RWPE1 (cell line): ENCODE measurements at regions not wholly inside any gene's neighbourhood (a gene's known extent, or its start where the extent isn't known, plus 50 kb on each side); places are given as distances from the start of the nearest gene placed in this dataset.

Experiments
- CTCF ChIA-PET: fragments of 350-600 bp; sonication (Branson Sonifier 250); formaldehyde crosslinking; extraction: SDS; loops from one replicate; lab custom pipeline; 2021; lab: Yijun Ruan, JAX
- POLR2A ChIA-PET: fragments of 400-600 bp; formaldehyde crosslinking; extraction: SDS; loops from one replicate; lab custom pipeline; 2020; ENCODE audit warnings: antibody characterized with exemption; ENCODE audit not compliant: low non-redundant PET; lab: Yijun Ruan, JAX
- DNase-seq: peaks from one replicate; pipeline ENCODE4 v3.0.0; 2012; ENCODE audit warnings: low spot score
- H3K27ac ChIP-seq: fragments of 450-650 bp; 2 replicates; pipeline ENCODE4 v1.5.1; 2017
- TF ChIP-seq, protein P1 (sequence below): fragments of 450-650 bp; conservative IDR thresholded peaks from 2 replicates; pipeline ENCODE4 v1.5.1; 2017; ENCODE audit warnings: low read depth, mild to moderate bottlenecking

DNA sequence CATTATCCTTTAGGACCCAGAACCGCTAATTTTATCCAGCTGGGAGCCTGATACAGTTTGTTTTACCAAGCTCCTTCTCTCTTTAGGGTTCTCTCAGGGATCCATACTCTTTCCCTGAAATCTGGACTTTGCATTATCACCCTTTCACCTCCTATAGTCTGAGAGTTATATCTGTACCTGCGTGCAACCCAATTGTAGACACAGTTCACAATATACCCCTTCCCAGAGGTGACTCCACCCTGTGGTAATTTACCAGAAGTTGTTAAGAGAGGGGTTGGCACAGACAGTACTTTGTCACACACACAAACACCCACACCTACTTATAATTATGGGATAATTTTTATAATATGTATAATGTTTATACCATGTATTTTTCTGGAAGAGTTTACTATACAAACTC is 275.8 kb upstream of the NR3C2 start:
- no peak for DNase-seq
- H3K27ac ChIP-seq, result no peak overlapping the region
- CTCF ChIA-PET, result no interaction called here
- POLR2A ChIA-PET, result no interaction called here
- TF ChIP-seq, protein P1, sequence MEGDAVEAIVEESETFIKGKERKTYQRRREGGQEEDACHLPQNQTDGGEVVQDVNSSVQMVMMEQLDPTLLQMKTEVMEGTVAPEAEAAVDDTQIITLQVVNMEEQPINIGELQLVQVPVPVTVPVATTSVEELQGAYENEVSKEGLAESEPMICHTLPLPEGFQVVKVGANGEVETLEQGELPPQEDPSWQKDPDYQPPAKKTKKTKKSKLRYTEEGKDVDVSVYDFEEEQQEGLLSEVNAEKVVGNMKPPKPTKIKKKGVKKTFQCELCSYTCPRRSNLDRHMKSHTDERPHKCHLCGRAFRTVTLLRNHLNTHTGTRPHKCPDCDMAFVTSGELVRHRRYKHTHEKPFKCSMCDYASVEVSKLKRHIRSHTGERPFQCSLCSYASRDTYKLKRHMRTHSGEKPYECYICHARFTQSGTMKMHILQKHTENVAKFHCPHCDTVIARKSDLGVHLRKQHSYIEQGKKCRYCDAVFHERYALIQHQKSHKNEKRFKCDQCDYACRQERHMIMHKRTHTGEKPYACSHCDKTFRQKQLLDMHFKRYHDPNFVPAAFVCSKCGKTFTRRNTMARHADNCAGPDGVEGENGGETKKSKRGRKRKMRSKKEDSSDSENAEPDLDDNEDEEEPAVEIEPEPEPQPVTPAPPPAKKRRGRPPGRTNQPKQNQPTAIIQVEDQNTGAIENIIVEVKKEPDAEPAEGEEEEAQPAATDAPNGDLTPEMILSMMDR, result no peak

- no peak for DNase-seq
- no peak overlapping the region for H3K27ac ChIP-seq
- POLR2A ChIA-PET, result no interaction called here
- CTCF ChIA-PET, result interaction anchor here (0.6 kb wide), 1 partner anchor 11 kb away, joined by 4 read pairs; no protein-coding TSS in a partner anchor
- TF ChIP-seq, protein P1, result no peak
These were observed 274.3 kb upstream of the NR3C2 start for GRCh38 chr4:148716431-148717052.

DNA sequence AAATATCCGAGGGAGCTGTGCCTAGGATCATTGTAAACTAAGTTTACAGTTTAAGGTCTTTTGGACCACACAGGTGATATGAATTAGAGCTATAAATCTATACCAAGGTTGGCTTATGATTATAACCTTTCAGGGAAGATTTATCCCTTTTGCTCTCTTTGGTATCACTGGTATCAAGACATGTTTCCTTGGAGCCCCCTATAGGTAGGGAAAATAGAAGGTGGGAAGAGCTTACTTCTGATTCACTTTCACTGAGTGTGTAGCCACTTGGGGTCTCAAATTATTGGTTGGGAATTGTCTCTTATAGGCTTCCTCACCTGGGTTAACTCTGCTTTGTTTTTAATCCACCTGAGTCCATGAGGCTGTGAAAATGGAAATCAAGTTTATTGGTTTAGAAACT is 262.1 kb upstream of the NR3C2 start:
- no peak overlapping the region for H3K27ac ChIP-seq
- TF ChIP-seq, protein P1, result no peak
- POLR2A ChIA-PET, result no interaction called here
- no peak for DNase-seq
- CTCF ChIA-PET, result interaction anchor here (0.5 kb wide), 1 partner anchor 161 kb away, joined by 3 read pairs; no protein-coding TSS in a partner anchor

- POLR2A ChIA-PET, result no interaction called here
- CTCF ChIA-PET, result interaction anchor here (0.5 kb wide), 1 partner anchor 734 kb away, joined by 3 read pairs; no protein-coding TSS in a partner anchor
- DNase-seq, result no peak
- no peak overlapping the region for H3K27ac ChIP-seq
- TF ChIP-seq, protein P1, result no peak
These were observed 252.5 kb upstream of the NR3C2 start for GRCh38 chr4:148694702-148695101.

- TF ChIP-seq, protein P1, result no peak
- CTCF ChIA-PET, result interaction anchor here (0.5 kb wide), 1 partner anchor 733 kb away, joined by 3 read pairs; no protein-coding TSS in a partner anchor
- no peak for DNase-seq
These were observed 251.9 kb upstream of the NR3C2 start for GRCh38 chr4:148693913-148694649.

GRCh38 chr4:148692242-148692641 is 250.0 kb upstream of the NR3C2 start:
- CTCF ChIA-PET, result no interaction called here
- POLR2A ChIA-PET, result no interaction called here

More at GRCh38 chr4:148693913-148694649, 251.9 kb upstream of the NR3C2 start:
- H3K27ac ChIP-seq, result no peak overlapping the region
- POLR2A ChIA-PET, result no interaction called here

More at GRCh38 chr4:148692242-148692641, 250.0 kb upstream of the NR3C2 start:
- DNase-seq, result no peak
- no peak overlapping the region for H3K27ac ChIP-seq
- TF ChIP-seq, protein P1, result no peak
